ENCODE measurements at regions not wholly inside any gene's neighbourhood (a gene's known extent, or its start where the extent isn't known, plus 50 kb on each side); places are given as distances from the start of the nearest gene placed in this dataset.

GRCh38 chr3:168820810-168821415 is 725.2 kb upstream of the GOLIM4 start:
- TF ChIP-seq POLR2A (IDR thresholded peaks at IDR 0.05) (no peak), CTCF (IDR thresholded peaks at IDR 0.05) (no peak), EP300 (IDR thresholded peaks at IDR 0.05) (no peak)

Measured in ovary (tissue), 3 donors.